T-helper 1 cell (primary cell): ENCODE measurements at regions not wholly inside any gene's neighbourhood (a gene's known extent, or its start where the extent isn't known, plus 50 kb on each side); places are given as distances from the start of the nearest gene placed in this dataset.

ENCODE experiments used
- DNase-seq, 5 donors: peaks; one replicate each; pipeline ENCODE4 v3.0.0-alpha.2; 2012 to 2020

DNA sequence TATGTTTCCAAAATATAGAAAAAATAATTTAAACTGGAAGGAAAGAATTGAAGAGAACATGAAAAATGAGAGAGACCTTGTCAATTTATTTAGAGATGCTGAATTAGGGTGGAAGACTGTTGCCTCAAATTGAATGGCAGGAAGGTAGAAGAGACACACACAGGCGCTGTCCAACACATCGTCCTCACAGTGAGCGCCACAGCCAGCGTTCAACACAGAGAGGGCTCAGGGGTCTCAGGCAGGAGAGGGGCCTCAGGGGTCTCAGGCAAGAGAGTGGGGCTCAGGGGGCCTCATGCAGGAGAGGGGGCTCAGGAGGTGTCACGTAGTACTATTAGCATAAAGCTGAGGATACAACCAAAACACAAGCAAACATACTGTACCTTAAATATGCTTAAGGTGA, 65.7 kb downstream of the TMEM18 start:
- DNase-seq, result no peak

DNA sequence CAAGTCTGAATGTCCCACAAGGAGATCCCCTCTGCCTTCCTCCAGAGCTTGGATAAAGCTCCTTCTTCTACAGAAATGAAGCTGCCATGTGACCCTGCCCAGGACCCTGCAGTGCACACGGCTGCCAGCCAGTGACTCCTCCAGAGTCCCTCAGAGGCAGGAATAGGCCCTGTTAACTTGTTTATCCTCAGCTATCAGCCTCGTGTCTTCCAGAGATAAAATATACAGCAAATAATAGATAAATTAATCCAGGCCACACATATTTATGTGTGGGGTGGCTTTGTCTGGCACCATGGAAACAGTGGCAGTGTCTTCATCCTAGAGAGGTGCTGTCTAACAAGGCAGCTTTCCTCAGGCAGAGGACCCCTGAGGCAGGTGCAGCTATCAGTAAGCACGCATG, 66.7 kb downstream of the TMEM18 start:
- no peak for DNase-seq

- DNase-seq, result no peak
Measured at GRCh38 chr2:609881-610280, 67.3 kb downstream of the TMEM18 start.

DNA sequence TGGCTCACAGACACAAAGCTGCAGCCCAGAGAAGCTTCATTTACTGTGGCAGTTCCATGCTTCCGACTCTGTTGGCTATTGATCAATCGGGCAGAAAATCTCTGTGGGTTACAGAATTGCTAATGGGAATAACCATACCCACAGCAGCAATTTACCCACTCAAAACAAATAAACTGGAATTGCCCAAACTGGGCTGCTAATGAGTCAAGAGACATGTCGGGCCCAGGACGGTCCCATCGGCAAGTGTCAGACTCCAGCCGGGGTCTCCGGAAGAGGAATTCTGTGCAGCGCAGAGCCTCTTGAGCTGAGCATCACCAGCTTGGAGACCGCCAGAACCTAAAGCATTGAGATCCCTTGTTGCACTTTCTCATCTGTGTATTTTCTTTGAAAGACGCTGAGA, 67.8 kb downstream of the TMEM18 start:
- DNase-seq, result no peak

- DNase-seq, result no peak
Measured at GRCh38 chr2:608711-609110, 68.5 kb downstream of the TMEM18 start.

GRCh38 chr2:608297-608696, 68.9 kb downstream of the TMEM18 start:
- no peak for DNase-seq

DNA sequence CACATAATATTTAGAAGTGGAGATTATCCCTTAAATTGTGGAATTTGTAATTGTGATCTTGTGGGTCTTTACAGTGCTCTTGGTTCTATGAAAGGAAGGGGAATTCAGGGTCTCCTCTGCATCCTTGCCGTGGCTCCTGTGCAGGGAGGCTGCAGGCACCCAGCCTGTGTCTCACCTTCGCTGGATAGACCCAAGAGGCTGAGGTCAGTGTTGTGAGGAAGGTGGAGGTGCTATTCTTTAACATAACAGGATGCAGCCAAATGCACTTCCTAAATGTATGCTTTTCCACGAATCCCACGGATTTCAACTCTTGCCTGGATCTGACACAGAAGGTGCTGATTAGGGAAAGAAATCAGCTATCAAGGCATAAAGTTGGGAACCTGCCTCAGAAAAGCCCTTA, 69.5 kb downstream of the TMEM18 start:
- no peak for DNase-seq

- no peak for DNase-seq
Measured at GRCh38 chr2:607172-607571, 70.0 kb downstream of the TMEM18 start.

DNA sequence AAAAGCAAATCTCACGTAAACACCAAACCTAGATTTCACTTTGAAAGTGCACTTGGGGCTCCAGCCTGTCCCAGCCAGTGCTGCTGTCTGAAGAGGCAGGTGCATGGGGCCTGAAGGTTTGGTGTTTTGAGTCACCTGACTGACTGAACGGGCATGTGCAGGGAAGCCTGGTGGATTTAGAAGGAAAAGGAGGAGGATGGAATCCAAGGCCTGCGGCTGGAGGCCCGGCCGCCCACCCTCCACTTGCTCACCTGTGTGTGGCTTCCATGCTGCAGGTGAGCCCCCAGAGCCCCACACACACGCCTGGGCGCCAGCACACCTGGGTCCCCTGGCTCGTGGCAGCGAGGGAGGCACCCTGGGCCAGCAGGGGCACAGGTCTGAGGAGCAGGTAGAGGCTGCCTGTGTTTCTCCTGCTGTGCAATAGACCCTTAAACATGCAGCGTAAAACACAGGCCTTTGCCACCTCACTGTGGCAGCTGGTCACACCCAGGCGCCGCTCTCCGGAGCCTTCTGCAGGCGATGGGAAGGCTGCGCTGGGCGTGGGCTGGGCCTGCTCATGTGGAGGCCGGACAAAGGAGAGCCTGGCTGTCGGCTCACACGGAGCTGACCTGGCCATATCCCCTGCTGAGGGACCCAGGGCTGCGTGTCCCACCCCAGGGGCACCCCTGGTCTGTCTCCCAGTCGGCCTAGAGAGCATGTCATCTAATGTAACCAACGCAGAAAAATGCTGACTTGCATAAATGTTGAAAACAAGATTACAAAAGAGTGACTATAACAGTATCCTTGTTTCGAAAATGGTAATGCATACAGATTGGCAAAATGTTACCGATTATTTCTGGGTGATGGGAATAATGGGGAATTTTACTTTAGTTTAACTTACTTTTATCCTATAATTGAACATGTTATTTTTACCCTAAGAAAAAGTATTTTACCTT, 71.3 kb downstream of the TMEM18 start:
- no peak for DNase-seq

DNA sequence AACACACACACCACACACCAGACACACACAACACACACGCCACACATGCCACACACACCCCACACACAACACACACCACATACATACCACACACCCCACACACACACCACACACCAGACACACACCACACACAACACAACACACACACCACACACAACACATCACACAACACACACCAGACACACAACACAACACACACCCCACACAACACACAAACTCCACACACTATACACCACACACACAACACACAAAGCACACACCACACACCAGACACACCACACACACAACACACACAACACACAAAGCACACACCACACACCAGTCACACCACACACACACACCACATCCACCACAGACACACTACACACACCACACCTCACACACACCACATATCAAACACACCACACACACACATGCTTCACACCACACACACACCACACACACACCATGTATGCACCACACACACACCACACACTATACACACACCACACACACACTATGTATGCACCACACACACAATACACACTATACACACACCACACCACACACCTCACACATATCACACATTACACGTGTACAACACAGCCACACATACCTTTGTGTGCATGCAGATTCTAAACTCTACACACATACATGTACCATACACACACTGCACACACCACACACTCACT, 72.2 kb downstream of the TMEM18 start:
- no peak for DNase-seq

DNA sequence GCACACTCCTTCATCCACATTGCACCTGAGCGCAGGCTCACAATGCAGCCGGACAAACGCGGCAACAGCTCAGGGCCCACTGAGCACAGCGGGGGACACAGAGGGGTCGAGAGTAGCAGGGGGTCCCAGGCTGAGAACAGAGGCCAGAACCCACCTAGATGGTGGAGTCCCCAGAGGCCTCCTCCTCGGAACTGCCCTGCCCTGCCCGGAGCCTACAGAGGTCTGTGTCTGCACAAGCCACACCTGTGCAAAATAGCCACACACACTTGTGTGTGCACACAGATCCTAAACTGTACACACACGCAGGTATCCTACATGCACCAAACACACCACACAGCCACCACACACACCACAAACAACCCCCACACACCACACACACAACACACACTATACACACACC, 72.8 kb downstream of the TMEM18 start:
- no peak for DNase-seq

DNA sequence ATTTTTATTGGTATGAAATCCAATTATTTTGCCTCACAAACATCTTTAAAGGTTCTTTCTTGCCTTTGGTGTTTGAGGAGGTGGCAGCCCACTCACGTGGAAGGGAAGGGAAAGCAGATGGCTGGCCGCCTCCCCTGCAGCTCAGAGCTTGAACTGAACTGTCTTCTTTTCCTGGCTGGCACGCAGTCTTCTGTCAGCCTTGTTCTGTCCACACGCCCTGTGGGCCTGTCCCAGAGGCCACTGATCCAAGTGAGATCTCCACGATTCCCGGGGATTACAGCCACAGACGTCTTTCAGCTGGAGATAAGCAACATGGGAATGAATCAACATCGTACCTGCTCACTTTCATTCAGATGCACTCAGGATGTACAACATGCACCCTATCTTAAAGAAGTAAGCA, 73.3 kb downstream of the TMEM18 start:
- DNase-seq, result no peak

DNA sequence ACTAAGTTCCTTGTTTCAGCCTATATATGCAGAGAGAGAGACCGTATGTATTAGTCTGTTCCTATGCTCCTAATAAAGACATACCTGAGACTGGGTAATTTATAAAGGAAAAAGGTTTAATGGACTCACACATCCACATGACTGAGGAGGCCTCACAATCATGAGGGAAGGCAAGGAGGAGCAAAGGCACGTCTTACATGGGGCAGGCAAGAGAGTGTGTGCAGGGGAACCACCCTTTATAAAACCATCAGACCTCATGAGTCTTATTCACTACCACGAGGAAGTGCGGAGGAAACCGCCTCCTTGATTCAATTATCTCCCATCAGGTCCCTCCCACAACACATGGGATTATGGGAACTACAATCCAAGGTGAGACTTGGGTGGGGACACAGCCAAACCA, 73.8 kb downstream of the TMEM18 start:
- DNase-seq, result no peak

DNA sequence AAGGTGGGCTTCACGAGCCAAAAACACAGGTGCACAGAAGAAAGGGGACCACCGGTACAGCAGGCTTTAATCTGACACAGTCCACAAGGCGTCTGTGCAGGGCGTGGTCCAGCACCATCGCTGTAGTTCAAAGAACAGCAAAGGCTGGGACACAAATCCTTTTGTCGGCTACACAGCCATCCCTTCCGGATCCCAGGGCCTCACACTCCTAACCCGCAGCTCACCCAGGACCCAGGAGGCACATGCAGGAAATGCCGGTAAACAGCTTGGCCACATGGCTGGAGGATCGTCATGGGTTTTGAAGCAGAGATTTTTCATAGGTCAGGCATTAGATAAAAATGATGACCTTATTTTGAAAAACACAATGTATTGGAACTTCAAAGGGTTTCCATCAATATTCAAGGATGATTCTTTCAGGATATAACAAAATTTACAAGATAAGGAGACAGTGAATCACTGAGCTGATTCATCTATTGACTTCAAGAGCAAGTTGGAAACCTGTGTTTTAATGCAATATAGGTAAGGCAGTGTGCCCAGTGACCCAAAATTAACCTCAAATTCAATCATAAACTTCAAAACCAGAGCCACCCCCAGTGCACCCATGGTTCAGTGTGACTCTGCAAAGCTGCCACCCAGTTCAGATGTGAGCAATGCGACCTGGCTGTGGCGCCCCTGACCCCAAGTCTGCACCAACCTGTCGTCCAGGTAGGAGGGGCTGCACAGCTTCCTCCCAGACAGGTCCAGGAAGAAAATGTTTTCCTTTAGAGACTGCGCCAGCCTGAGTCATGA, 74.4 kb downstream of the TMEM18 start:
- DNase-seq, result no peak

- DNase-seq, result no peak
Measured at GRCh38 chr2:601806-602455, 75.3 kb downstream of the TMEM18 start.

DNA sequence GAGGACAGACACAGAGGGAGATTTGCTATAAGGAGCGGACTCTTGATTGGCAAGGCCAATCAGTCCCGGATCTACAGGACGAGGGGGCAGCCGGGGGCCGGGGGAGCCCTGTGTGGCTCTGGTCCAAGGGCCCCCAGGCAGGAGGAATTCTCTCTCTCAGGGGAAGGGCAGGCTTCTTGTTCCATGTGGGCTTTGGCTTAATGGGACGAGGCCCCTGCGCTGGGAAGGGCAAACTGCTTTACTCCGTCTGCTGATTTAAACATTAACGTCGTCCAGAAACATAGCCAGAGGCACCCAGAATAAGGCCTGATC, 75.9 kb downstream of the TMEM18 start:
- no peak for DNase-seq

GRCh38 chr2:600542-601386, 76.4 kb downstream of the TMEM18 start:
- no peak for DNase-seq

- no peak for DNase-seq
Measured at GRCh38 chr2:599601-600000, 77.6 kb downstream of the TMEM18 start.

DNA sequence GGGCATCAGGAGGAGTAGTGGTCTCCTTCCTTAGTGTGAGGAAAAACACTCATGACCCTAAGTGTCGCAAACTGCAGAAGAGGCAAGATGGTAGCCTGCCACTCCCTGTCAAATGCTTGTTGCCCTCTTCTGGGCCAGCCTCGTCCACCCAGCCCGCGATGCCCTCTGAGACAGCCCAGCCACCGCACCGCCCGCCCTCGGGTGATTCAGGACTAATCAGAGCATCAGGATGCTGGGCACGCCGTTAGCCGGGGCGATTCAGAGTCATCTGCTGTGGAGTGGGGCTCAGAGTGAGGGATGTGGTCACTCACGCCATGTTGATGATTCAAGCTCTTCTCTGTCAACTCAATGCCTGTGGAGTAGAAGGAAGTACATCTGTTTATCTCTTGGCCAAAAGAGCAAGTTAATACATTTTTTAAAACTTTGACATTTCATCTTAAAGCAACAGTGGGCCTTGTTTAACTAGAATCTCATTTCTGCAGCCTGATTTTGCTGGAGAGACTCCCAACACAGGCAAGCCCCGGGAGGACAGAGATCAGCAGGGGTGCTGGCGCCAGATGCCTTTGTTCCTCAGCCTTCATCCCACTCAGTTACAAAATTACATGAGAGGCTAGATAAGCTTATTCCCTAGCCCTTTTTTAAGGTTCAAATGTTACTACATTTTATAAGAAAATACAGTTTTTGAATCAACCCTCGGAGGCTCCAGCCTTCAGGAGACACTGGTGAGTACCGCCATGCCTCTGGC, 79.0 kb downstream of the TMEM18 start:
- DNase-seq, result no peak

- DNase-seq, result no peak
Measured at GRCh38 chr2:595831-596592, 81.2 kb downstream of the TMEM18 start.
